Activated naive CD4-positive, alpha-beta T cell treated with anti-CD3 and anti-CD28 coated beads, Interleukin-2, amount 50 U/mL, for 72 hours (primary cell): ENCODE measurements at regions not wholly inside any gene's neighbourhood (a gene's known extent, or its start where the extent isn't known, plus 50 kb on each side); places are given as distances from the start of the nearest gene placed in this dataset.

Experiments used
- ATAC-seq, 2 donors: fragments of 150-1000 bp; cut with Tn5 transposase; 2 replicates each; pipeline ENCODE4 v1.10.0; 2021; ENCODE audit warnings: mild to moderate bottlenecking in 2 of 2, moderate library complexity in 2 of 2
- DNase-seq, 2 donors: peaks; one replicate each; pipeline ENCODE4 v3.0.0; 2021 to 2022; ENCODE audit warnings: low spot score in 2 of 2
- H3K27ac Mint-ChIP-seq, 2 donors: one replicate each; pipeline ENCODE4 v1.8.0; 2022; ENCODE audit warnings: mild to moderate bottlenecking in 2 of 2, mixed read lengths in 2 of 2
- H3K36me3 Mint-ChIP-seq, 2 donors: one replicate each; pipeline ENCODE4 v1.8.0; 2022; ENCODE audit warnings: mixed read lengths in 2 of 2
- H3K9me3 Mint-ChIP-seq, 2 donors: one replicate each; pipeline ENCODE4 v1.8.0; 2022; ENCODE audit warnings: mixed read lengths in 2 of 2

DNA sequence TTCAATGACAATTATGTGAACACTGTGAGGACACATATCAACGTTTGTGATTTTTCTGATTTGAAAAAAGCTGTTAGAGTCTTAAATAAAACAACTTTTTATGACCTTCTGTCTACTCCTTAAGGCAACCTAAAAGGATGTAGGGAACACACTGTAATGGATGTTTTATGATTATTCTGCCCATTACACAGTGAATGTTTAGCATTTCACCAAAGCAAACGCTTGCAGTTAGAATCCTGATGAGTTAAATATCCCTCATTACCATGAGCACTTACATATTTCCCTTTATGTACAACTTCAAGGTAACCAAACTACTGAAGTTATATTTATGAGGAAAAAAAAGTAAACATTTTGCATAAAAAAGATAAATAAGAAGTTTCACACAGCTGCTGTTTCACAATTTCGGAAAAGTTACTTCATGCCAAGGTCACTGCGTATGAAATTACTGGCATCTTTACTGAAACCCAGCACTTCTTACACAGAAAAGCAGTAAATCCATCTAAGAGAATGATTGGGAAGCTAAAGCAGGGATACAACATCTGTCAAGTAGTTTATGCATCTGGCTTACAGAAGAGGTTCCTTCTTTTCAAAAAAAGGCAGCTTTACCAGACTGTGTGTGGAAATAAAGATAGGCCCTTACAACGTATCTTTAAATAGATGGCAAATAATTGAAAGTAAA, 733.7 kb upstream of the ATXN8OS start:
- no peaks in the 10 kb centered on the region for H3K36me3 Mint-ChIP-seq
- DNase-seq (no peak), ATAC-seq (no peak)
- H3K9me3 Mint-ChIP-seq, result peaks cover 0 to 5% of the 10 kb centered on the region in 2 donors
- H3K27ac Mint-ChIP-seq, result no peak overlapping the region

DNA sequence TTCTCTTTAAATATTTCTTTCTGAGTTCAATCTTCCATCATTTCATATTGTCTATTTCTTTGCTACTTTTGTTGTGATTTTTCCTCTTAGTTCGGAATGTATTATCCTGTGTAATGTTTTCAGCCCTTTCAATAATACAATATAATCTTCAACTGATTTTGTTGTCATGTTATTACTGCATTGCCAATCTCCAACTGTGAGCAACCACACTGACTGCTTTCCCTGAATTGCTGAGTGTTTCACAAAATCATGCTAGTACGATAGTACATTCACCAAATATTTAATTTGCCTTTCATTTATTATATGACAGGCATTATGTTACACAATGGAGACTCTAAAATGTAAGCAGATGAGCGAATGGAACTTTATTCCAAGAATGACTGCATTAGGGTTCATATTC, 744.3 kb upstream of the ATXN8OS start:
- H3K9me3 Mint-ChIP-seq, result peaks cover 6 to 21% of the 10 kb centered on the region in 2 donors
- no peak for ATAC-seq

DNA sequence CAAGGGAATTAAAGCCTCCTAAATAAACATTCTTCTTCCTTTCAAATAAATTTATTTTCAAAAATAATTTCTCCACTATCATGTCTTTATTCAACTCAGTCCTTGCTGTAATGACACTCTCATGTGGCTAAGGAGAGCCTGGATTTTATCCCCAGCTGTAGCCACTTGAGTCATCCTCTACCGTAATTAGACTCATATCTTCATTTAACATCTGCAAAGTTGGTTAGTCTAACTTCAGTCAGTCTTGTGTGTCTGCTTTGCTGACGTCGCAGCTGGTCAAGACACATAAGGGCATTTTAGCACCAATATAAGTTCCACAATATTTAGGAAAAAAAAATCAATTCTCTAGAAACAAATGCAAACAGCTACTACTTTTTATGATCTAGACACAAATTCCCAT, 776.4 kb upstream of the ATXN8OS start:
- DNase-seq (no peak), ATAC-seq (no peak)
- Mint-ChIP-seq H3K27ac (no peak overlapping the region), H3K36me3 (peaks cover 0 to 8% of the 10 kb centered on the region in 2 donors), H3K9me3 (peaks cover 8 to 13% of the 10 kb centered on the region in 2 donors)

More for the DNA sequence above, 744.3 kb upstream of the ATXN8OS start:
- no peak for DNase-seq
- Mint-ChIP-seq H3K27ac (no peak overlapping the region), H3K36me3 (peaks cover 0 to under 1% of the 10 kb centered on the region in 2 donors)

DNA sequence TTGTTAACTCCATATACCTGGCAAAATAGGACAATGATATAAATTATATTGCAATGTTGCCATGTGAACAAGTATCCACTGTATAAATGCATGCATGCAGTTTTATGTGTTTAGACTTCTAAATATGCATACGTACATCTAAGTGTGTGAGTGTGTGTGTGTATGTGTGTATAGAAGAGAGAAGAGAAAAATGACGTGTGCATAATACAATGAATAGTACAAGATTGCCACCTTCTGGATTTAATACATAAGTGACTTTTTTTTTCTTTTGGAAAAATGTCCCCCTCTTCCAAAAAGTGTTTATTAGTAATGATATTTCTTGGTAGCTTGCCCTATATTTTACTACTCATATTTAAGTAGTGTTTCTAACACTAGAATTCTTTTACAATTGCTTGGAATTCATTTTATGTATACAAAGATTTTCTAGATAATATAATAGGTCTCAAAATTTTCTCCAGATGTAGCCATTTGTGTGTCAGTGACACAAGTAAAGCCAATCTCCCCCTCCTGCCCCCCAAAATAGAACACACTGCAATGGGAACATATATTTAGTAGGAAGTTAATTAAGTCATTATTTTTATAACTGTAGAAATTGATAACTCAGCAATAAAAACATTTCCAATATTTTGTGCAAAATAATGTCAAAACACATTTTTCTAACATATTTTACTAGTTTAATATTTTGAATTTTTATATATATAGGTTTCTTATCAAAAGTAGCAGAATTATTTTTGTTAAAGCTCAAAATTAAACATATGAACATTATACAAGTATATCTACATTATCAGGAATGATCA, 783.3 kb upstream of the ATXN8OS start:
- no peak for ATAC-seq
- H3K27ac Mint-ChIP-seq, result no peak overlapping the region
- H3K36me3 Mint-ChIP-seq, result no peaks in the 10 kb centered on the region
- no peak for DNase-seq
- H3K9me3 Mint-ChIP-seq, result peaks cover 0 to 9% of the 10 kb centered on the region in 2 donors

DNA sequence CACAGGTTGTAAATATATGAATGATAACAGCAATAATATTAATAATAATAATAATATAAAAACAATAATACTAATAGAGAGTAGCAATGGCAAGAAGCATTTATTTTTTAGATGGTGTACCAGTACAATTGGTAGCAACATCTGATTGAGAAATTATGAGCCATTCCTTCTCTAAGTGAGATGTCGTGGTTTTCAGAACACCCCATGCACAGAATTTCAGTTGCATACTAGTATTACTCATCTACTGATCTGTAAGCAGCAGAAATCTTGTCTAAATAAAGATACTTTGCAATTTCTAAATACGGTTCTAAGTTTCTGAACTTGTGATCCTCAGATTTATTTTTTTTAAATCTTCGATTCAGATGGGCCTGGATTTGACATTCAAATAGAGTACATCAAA, 788.0 kb upstream of the ATXN8OS start:
- DNase-seq (no peak), ATAC-seq (no peak)
- Mint-ChIP-seq H3K36me3 (no peaks in the 10 kb centered on the region), H3K9me3 (peaks cover 3 to 9% of the 10 kb centered on the region in 2 donors), H3K27ac (no peak overlapping the region)

DNA sequence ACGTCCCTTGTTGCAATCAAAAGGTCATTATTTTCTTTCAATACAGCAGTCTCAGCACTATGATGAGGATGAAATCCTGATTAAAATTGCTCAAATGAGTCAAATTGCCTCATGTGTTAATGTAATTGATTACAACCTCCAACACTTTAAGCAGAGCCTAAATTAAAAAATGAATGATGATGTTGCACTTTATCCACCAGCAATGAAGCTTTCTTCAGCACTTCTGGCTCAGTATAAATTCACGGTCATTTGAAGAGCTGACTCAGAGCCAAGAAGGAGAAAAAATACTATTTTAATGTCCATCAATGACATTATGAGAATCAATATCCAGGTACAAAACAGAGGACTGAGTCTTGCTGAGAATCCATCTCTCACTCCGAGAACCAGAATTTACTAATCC, 792.6 kb upstream of the ATXN8OS start:
- H3K9me3 Mint-ChIP-seq, result peaks cover 14 to 17% of the 10 kb centered on the region in 2 donors
- ATAC-seq, result no peak
- no peaks in the 10 kb centered on the region for H3K36me3 Mint-ChIP-seq
- DNase-seq, result no peak
- H3K27ac Mint-ChIP-seq, result no peak overlapping the region

DNA sequence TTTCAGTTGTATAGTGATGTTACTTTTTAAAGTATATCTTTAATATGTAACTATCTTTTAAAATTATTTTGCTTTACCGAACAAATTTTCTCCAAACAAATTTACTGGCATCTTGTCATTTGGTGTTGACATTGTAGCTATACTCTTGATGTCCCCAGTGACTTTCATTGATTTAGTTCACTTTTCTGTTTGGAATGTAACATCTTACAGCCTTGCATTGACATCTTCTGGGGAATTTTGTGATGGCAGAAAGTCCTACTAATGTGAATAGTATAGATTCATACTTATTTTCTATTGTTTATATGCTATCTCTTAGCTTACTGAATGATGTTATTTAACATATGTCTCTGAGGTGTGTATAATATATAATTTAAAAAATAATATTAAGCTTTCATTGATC, 800.9 kb upstream of the ATXN8OS start:
- ATAC-seq (no peak), DNase-seq (no peak)
- Mint-ChIP-seq H3K36me3 (no peaks in the 10 kb centered on the region), H3K9me3 (peaks cover 0 to 9% of the 10 kb centered on the region in 2 donors), H3K27ac (no peak overlapping the region)

DNA sequence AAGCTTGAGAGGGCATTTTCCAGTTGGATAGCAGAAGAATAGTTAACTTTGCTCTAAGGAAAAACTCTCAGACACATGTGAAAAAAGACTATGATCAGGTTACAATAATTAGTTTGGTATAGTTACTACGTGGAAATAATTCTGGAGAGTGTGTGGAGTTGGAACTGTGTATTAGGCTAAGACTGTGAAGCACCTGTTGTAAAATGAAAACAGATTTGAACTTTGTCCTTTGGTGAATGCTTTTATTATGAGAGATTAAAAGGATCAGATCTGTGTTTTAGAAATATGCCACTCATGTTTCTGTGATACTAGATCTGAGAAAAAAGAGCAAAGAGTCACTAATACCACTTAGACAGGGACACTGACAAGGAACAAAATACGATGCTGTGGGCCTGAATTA, 807.5 kb upstream of the ATXN8OS start:
- H3K9me3 Mint-ChIP-seq, result peaks cover 23 to 27% of the 10 kb centered on the region in 2 donors

DNA sequence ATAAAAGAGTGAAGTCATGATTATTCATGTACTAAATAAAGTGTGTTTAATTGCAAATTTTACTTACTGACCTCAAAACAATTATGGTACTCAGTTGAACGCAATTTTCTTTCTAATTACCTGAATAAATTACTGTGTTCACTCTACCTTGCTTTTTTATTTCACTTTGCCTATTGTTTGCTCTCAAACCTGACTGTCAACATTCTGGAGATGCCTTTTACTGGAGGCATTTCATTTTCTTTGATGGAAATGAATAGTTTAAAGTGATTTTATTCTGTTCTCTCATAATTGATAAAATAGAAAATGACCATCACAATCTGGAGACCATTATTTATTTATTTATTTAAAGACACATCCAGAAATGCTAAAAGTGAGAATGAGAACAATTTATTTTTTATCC, 811.5 kb upstream of the ATXN8OS start:
- DNase-seq, result no peak
- no peaks in the 10 kb centered on the region for H3K36me3 Mint-ChIP-seq
- H3K9me3 Mint-ChIP-seq, result peaks cover 31 to 34% of the 10 kb centered on the region in 2 donors
- H3K27ac Mint-ChIP-seq, result no peak overlapping the region
- ATAC-seq, result no peak

More for the DNA sequence above, 807.5 kb upstream of the ATXN8OS start:
- DNase-seq (no peak), ATAC-seq (no peak)
- H3K27ac Mint-ChIP-seq, result no peak overlapping the region
- H3K36me3 Mint-ChIP-seq, result no peaks in the 10 kb centered on the region

DNA sequence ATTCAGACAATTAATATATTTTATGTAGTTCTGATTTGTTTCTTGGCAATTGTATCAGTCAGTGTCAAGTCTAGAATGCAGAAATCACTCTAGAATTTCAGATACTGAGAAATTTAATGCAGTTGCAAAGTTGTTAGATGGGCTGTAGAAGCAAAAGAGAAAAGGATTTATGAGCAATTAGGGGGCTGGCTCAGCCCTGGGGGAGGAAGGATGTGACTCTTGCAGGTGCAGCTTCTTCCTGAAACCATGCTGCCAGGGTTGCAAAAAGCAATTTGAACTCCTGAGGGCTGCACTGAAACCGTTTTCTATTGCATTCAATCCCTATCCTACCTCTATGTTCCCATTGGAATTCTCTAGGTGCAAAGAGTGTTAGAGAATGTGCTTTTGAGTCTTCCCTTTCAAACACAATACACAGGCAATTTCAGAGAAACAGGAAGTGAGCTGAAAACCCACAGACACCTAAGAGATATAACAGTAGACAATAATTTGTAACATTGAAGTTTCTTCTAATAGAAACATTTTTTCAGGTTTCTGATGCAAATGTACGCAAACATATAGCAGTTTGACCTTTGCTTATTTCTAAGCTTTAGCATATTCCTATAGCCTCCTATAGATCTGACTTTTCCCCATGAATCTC, 814.7 kb upstream of the ATXN8OS start:
- Mint-ChIP-seq H3K9me3 (peaks cover 16 to 19% of the 10 kb centered on the region in 2 donors), H3K36me3 (no peaks in the 10 kb centered on the region), H3K27ac (no peak overlapping the region)
- DNase-seq (no peak), ATAC-seq (no peak)

DNA sequence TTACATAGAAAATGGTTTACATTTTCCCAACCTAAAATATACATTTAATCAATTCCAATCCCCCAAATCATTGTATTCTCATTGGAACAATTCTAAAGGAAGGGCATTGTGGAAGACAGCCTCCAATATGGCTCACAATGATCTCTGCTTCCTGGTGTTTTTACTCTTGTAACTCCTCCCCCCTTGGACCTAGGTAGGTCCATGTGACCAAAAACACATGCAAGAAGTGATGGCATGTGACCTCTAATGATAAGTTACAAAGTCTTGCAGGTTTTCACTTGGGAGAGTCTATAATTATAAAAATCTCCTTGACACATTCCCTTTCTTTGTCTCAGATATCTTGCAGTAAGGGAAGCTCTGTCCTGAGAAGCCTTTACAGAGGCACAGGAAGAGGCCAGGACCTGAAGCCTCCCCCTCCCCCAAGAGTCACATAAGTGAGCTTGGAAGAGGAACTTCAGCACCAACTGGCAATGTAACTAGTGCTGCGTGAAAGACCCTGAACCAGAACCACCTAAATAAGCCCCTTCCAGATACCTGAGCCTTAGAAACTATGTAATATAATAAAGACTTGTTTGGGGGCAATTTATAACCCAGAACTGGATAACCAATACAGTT, 816.2 kb upstream of the ATXN8OS start:
- Mint-ChIP-seq H3K27ac (no peak overlapping the region), H3K9me3 (peaks cover 16 to 27% of the 10 kb centered on the region in 2 donors), H3K36me3 (no peaks in the 10 kb centered on the region)
- DNase-seq (no peak), ATAC-seq (no peak)

DNA sequence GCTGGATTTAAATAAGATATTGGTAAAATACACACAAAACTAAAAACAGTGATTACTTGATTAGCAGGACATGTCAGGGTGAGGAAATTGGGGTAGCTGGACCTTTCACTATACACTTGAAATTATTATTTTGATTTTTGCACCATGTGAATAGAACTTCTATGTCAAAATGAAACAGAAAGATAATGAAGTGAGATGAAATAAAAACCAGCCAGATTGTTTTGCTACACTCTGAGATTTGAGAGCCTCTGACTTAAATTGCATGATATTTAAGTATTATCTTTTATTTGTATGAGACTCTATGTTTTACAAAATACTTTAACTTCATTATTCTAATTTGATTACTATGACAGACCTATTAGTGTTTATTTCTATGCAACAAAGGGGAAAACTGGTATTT, 819.6 kb upstream of the ATXN8OS start:
- Mint-ChIP-seq H3K27ac (no peak overlapping the region), H3K36me3 (no peaks in the 10 kb centered on the region), H3K9me3 (peaks cover 6 to 19% of the 10 kb centered on the region in 2 donors)
- DNase-seq (no peak), ATAC-seq (no peak)

DNA sequence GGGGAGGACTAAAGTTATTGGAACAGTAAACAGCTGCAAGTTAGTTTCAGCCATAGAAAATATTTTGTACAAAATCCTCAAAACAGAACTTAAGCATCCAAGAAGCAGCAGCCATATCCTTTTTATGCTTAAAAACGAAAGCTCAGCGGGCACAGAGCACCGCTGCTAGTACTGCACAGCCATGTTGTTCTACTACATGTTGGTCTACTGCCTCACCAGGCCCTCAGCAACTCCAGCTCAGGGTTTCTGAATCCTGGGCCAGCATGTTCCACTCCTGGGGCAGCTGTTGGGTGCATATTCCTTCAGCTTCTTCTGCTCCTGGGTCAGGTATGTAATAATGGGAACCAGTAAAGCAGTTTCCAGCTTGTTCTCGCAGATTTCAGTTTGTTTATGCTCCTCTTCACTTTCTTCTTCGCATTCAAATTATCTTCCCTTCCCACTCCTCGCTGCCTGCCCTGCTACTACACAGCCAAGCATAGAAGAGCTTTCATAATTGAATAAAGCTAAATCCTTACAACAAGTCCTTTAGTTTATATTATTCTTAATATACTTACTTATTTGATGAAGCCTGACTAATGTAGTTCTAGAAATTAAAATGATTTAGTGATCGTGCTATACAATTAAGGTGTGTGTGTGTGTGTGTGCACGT, 820.5 kb upstream of the ATXN8OS start:
- ATAC-seq, result no peak
- DNase-seq, result no peak
- H3K9me3 Mint-ChIP-seq, result peaks cover 8 to 25% of the 10 kb centered on the region in 2 donors
- no peak overlapping the region for H3K27ac Mint-ChIP-seq
- H3K36me3 Mint-ChIP-seq, result no peaks in the 10 kb centered on the region

DNA sequence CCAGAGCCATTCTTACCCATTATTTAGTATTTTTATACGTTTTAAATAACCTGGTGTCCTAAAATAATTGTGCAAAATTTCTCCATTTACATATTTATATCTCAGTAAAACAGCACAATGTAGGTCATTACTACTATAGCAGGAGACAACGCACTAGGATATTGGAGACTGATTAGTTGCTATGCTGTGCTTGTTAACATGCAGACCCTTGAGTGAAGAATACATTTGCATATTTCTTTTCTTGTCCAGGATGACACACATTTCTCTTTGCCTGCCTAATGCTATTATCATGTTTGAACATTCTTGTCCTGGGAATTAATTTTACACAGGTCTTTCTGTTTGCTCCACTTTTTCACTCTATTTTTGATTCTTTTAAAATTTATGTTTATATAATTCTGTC, 823.8 kb upstream of the ATXN8OS start:
- ATAC-seq, result no peak
- Mint-ChIP-seq H3K27ac (no peak overlapping the region), H3K9me3 (peaks cover 17 to 27% of the 10 kb centered on the region in 2 donors), H3K36me3 (peaks cover 0 to 4% of the 10 kb centered on the region in 2 donors)
- no peak for DNase-seq

DNA sequence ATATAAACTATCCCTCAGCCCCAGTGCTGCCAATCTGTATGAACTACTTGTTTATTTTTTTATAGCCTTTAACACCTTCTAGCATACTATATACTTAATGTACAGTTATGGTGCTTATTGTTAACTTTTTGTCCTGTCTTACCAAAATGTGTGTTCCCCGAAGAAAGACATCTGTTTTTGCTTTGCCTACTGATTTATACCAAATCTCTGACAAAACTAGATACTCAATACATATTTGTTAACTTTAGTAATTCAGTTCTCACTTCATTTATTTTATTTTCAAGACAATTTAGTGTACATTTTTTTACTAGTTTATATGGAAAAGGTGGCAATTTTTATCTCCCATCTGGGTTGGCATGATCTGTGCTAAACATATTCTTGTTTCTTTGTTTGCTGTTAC, 824.3 kb upstream of the ATXN8OS start:
- ATAC-seq (no peak), DNase-seq (no peak)
- Mint-ChIP-seq H3K27ac (no peak overlapping the region), H3K9me3 (peaks cover 14 to 28% of the 10 kb centered on the region in 2 donors), H3K36me3 (peaks cover 0 to 4% of the 10 kb centered on the region in 2 donors)

DNA sequence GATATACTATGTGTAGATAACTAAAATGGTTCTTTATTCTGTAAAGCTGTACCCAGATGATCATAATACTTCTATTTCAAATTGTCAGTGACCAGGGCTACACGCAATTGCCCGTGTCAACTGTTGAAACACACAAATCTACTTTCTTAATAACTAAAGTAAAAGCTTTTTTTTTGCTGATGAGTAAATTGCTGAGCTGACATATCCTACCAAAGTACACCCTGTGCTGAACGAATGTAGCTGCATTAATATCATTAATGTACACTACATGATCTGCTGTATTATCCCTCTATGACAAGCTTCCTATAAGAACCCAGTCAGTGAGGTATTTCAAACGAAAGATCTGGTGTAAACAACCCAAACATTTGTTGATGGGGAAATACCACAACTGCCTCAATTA, 827.2 kb upstream of the ATXN8OS start:
- peaks cover 0 to 4% of the 10 kb centered on the region in 2 donors for H3K36me3 Mint-ChIP-seq
- ATAC-seq, result no peak

More for the DNA sequence above, 827.2 kb upstream of the ATXN8OS start:
- no peak for DNase-seq
- Mint-ChIP-seq H3K9me3 (peaks cover 14 to 19% of the 10 kb centered on the region in 2 donors), H3K27ac (no peak overlapping the region)
